ENCODE measurements at regions not wholly inside any gene's neighbourhood (a gene's known extent, or its start where the extent isn't known, plus 50 kb on each side); places are given as distances from the start of the nearest gene placed in this dataset.
"Not testable (repeated sequence)": the region's sequence is repeated elsewhere in the genome, so short reads cannot be mapped to it uniquely, and the experiment has no call there.

- H3K4me2 ChIP-seq (ENCODE audit: insufficient read depth, low read length): no peak overlapping the region
- H3K4me3 ChIP-seq (ENCODE audit: insufficient read depth, low read length): no peak overlapping the region
- DNase-seq (ENCODE audit: insufficient read length, low spot score, missing footprints): peak; percentile 44
- no peaks in the 10 kb centered on the region for H4K20me1 ChIP-seq (ENCODE audit: insufficient read depth, low read length)
- no peaks in the 10 kb centered on the region for H3K36me3 ChIP-seq (ENCODE audit: insufficient read depth, low read length)
- peak; percentile 60 for TF ChIP-seq CTCF (IDR thresholded peaks at IDR 0.05; ENCODE audit: extremely low read depth, low read depth, low read length)
- no peak overlapping the region for H2AFZ ChIP-seq (ENCODE audit: low read length)
- H3K79me2 ChIP-seq (ENCODE audit: insufficient read depth, low read length): no peaks in the 10 kb centered on the region
- H3K9me3 ChIP-seq (ENCODE audit: low read depth, low read length): no peaks in the 10 kb centered on the region
- peaks cover 4% of the 10 kb centered on the region for H3K27me3 ChIP-seq (ENCODE audit: insufficient read depth, low read length)
- H3K4me1 ChIP-seq (ENCODE audit: insufficient read depth, low read length): no peaks in the 10 kb centered on the region
- H3K27ac ChIP-seq (ENCODE audit: low read depth, low read length): no peak overlapping the region
These were observed 70.3 kb downstream of the ARL9 start for GRCh38 chr4:56575820-56576429.

DNA sequence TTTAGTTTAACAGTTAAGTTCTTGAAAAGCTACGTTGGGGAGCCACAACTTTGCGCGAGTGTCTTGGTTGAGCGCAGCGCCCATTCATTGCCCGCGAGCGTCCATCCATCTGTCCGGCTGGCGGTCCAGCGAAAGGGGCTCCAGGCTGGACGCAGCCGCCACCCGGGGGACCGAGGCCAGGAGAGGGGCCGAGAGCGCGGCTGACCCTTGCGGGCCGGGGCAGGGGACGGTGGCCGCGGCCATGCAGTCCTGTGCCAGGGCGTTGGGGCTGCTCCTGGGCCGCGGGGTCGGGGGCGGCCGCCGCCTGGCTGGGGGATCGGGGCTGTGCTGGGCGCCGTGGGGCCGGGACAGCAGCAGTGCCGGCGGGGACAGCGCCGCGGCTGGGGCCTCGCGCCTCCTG lies 86.8 kb downstream of the ARL9 start:
- not testable (repeated sequence) for H3K27ac ChIP-seq (ENCODE audit: low read depth, low read length); H2AFZ ChIP-seq (ENCODE audit: low read length); H4K20me1 ChIP-seq (ENCODE audit: insufficient read depth, low read length); DNase-seq (ENCODE audit: insufficient read length, low spot score, missing footprints); H3K4me1 ChIP-seq (ENCODE audit: insufficient read depth, low read length); H3K79me2 ChIP-seq (ENCODE audit: insufficient read depth, low read length); H3K36me3 ChIP-seq (ENCODE audit: insufficient read depth, low read length); H3K4me3 ChIP-seq (ENCODE audit: insufficient read depth, low read length); H3K9me3 ChIP-seq (ENCODE audit: low read depth, low read length); H3K4me2 ChIP-seq (ENCODE audit: insufficient read depth, low read length)
- peaks cover 38% of the 10 kb centered on the region for H3K27me3 ChIP-seq (ENCODE audit: insufficient read depth, low read length)
